Upper lobe of left lung (tissue), 6 donors: ENCODE measurements at regions not wholly inside any gene's neighbourhood (a gene's known extent, or its start where the extent isn't known, plus 50 kb on each side); places are given as distances from the start of the nearest gene placed in this dataset.

ENCODE experiments used
- ATAC-seq, 2 donors: fragments of 200-7000 bp; cut with Tn5 transposase; one replicate each; pipeline ENCODE4 v1.9.1; 2022; ENCODE audit warnings: mild to moderate bottlenecking in 2 of 2, moderate library complexity in 2 of 2; ENCODE audit not compliant: low FRiP score in 2 of 2
- DNase-seq, 2 donors: peaks; one replicate each; pipeline ENCODE4 v3.0.0-alpha.2; 2019 to 2020
- H3K27ac ChIP-seq, 4 donors: fragments of 200-600 bp; sonication (generic); one replicate each; pipeline ENCODE4 v1.5.1; 2016 to 2019
- H3K27me3 ChIP-seq, 4 donors: fragments of 200-600 bp; sonication (generic); one replicate each; pipeline ENCODE4 v1.5.1; 2017 to 2019
- H3K36me3 ChIP-seq, 4 donors: fragments of 200-600 bp; sonication (generic); one replicate each; pipeline ENCODE4 v1.5.1; 2016 to 2019
- H3K4me1 ChIP-seq, 4 donors: fragments of 200-600 bp; sonication (generic); one replicate each; pipeline ENCODE4 v1.5.1; 2018 to 2019
- H3K4me3 ChIP-seq, 4 donors: fragments of 200-600 bp; sonication (generic); one replicate each; pipeline ENCODE4 v1.5.1; 2017 to 2019; ENCODE audit warnings: mild to moderate bottlenecking in 2 of 4, moderate library complexity in 1 of 4
- H3K9me3 ChIP-seq, 4 donors: fragments of 200-600 bp; sonication (generic); one replicate each; pipeline ENCODE4 v1.5.1; 2018 to 2019
- CTCF ChIP-seq, 6 experiments: fragments of 450-650 bp in 4 of 6; fragments of 200-600 bp in 2 of 6; sonication (generic) in 2 of 6; IDR thresholded peaks; one replicate each; pipeline ENCODE4 v1.5.1; 2016 to 2019; ENCODE audit warnings: antibody characterized with exemption in 6 of 6
- EP300 ChIP-seq, 4 donors: sonication (generic); formaldehyde crosslinking; IDR thresholded peaks; one replicate each; pipeline ENCODE4 v1.5.1; 2017; ENCODE audit warnings: antibody characterized with exemption in 4 of 4, control low read depth in 2 of 4
- POLR2A ChIP-seq, 4 donors: fragments of 450-650 bp; IDR thresholded peaks; one replicate each; pipeline ENCODE4 v1.5.1; 2016 to 2017; ENCODE audit warnings: antibody characterized with exemption in 4 of 4, mild to moderate bottlenecking in 2 of 4
- POLR2AphosphoS5 ChIP-seq, 2 donors: sonication (generic); formaldehyde crosslinking; IDR thresholded peaks; one replicate each; pipeline ENCODE4 v1.5.1; 2017; ENCODE audit warnings: antibody characterized with exemption in 2 of 2
- WGBS, 2 donors: methylation state at CpG; one replicate each; pipeline ENCODE4 v1.1.5; 2017 to 2018; 5-methylcytosine and 5-hydroxymethylcytosine counted together
- donor health status: DM: no; HTN: no; CAD: no; lungs with moderate emphysema.
- donor health status: DM: no; HTN: yes; CAD: no; lungs with severe emphysema.

- H3K27ac ChIP-seq = no peak overlapping the region
- 76 to 86% methylated on average over 4 of the region's 4 CpGs for WGBS, 2 donors
- ATAC-seq = no peak
- no peaks in the 10 kb centered on the region for H3K36me3 ChIP-seq
- TF ChIP-seq POLR2A (IDR thresholded peaks at IDR 0.05) (no peak), CTCF (IDR thresholded peaks at IDR 0.05) (no peak), EP300 (IDR thresholded peaks at IDR 0.05) (no peak), POLR2AphosphoS5 (IDR thresholded peaks at IDR 0.05) (no peak)
- H3K4me1 ChIP-seq = peaks cover 0 to 3% (median 0%) of the 10 kb centered on the region in 4 donors
- no peak overlapping the region for H3K4me3 ChIP-seq
- no peaks in the 10 kb centered on the region for H3K9me3 ChIP-seq
- H3K27me3 ChIP-seq = no peaks in the 10 kb centered on the region
- DNase-seq = no peak
These were observed 251.5 kb downstream of the WDR11 start for GRCh38 chr10:121102706-121103105.

- ATAC-seq (no peak), DNase-seq (no peak)
- Histone ChIP-seq H3K4me1 (peaks cover 0 to 3% (median 0%) of the 10 kb centered on the region in 4 donors), H3K27me3 (no peaks in the 10 kb centered on the region), H3K36me3 (no peaks in the 10 kb centered on the region), H3K9me3 (no peaks in the 10 kb centered on the region), H3K4me3 (no peak overlapping the region), H3K27ac (no peak overlapping the region)
- TF ChIP-seq EP300 (IDR thresholded peaks at IDR 0.05) (no peak), CTCF (IDR thresholded peaks at IDR 0.05) (no peak), POLR2A (IDR thresholded peaks at IDR 0.05) (no peak), POLR2AphosphoS5 (IDR thresholded peaks at IDR 0.05) (no peak)
- WGBS, 2 donors = 83% methylated on average over 1 of the region's 1 CpG; no CpG with 5 or more reads in 1 of the 2 donors
These were observed 253.4 kb downstream of the WDR11 start for GRCh38 chr10:121104476-121105111.

- Histone ChIP-seq H3K27ac (no peak overlapping the region), H3K27me3 (no peaks in the 10 kb centered on the region), H3K9me3 (no peaks in the 10 kb centered on the region), H3K36me3 (no peaks in the 10 kb centered on the region), H3K4me1 (no peaks in the 10 kb centered on the region), H3K4me3 (no peak overlapping the region)
- 80 to 84% methylated on average over 4 of the region's 4 CpGs for WGBS, 2 donors
- no peak for DNase-seq
- ATAC-seq = no peak
- TF ChIP-seq EP300 (IDR thresholded peaks at IDR 0.05) (no peak), POLR2A (IDR thresholded peaks at IDR 0.05) (no peak), POLR2AphosphoS5 (IDR thresholded peaks at IDR 0.05) (no peak), CTCF (IDR thresholded peaks at IDR 0.05) (no peak)
These were observed 255.4 kb downstream of the WDR11 start for GRCh38 chr10:121106611-121107010.

GRCh38 chr10:121108051-121108450, 256.9 kb downstream of the WDR11 start:
- DNase-seq = no peak
- H3K36me3 ChIP-seq = no peaks in the 10 kb centered on the region
- H3K4me3 ChIP-seq = no peak overlapping the region
- H3K4me1 ChIP-seq = no peaks in the 10 kb centered on the region
- no peaks in the 10 kb centered on the region for H3K9me3 ChIP-seq
- H3K27ac ChIP-seq = no peak overlapping the region
- 95 to 100% methylated on average over 3 of the region's 3 CpGs for WGBS, 2 donors
- no peaks in the 10 kb centered on the region for H3K27me3 ChIP-seq
- no peak for ATAC-seq
- no peak for TF ChIP-seq POLR2A (IDR thresholded peaks at IDR 0.05)
- TF ChIP-seq CTCF (IDR thresholded peaks at IDR 0.05) = no peak
- TF ChIP-seq EP300 (IDR thresholded peaks at IDR 0.05) = no peak
- no peak for TF ChIP-seq POLR2AphosphoS5 (IDR thresholded peaks at IDR 0.05)

- Histone ChIP-seq H3K4me3 (no peak overlapping the region), H3K27me3 (no peaks in the 10 kb centered on the region), H3K36me3 (no peaks in the 10 kb centered on the region), H3K27ac (no peak overlapping the region), H3K9me3 (no peaks in the 10 kb centered on the region), H3K4me1 (no peaks in the 10 kb centered on the region)
- DNase-seq (no peak), ATAC-seq (no peak)
- no peak for TF ChIP-seq EP300 (IDR thresholded peaks at IDR 0.05)
- TF ChIP-seq CTCF (IDR thresholded peaks at IDR 0.05) = no peak
- no peak for TF ChIP-seq POLR2AphosphoS5 (IDR thresholded peaks at IDR 0.05)
- TF ChIP-seq POLR2A (IDR thresholded peaks at IDR 0.05) = no peak
These were observed 259.2 kb downstream of the WDR11 start for GRCh38 chr10:121110369-121110768.
